ENCODE measurements at regions not wholly inside any gene's neighbourhood (a gene's known extent, or its start where the extent isn't known, plus 50 kb on each side); places are given as distances from the start of the nearest gene placed in this dataset.
A peak's percentile ranks its signal among the peaks of the same experiment; 100 is the strongest.
"Not testable (repeated sequence)": the region's sequence is repeated elsewhere in the genome, so short reads cannot be mapped to it uniquely, and the experiment has no call there.

DNA sequence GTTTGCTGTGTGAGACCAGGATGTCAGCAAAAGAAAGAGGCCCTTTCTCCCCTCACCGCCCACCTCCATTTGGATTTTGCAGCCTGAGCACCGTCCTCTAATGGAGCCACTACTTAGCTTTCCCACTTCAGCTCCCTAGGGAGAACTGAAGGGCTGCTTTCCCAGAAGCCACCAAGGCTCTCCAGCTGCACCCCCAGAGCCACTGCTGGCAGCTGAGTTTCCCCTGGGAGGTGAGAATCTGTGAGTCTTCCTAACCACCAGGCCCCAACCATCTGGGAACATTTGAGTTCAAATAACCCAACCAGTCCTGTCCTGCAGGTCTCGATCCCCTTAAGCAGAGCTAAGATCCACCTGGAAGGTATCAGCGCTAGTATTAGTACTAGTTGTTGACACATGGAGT lies 173.1 kb upstream of the USP9X start:
- no peak overlapping the region for H3K27ac Mint-ChIP-seq (ENCODE audit: unreplicated experiment)
- peaks cover 2% of the 10 kb centered on the region for H3K27me3 Mint-ChIP-seq (ENCODE audit: unreplicated experiment)

DNA sequence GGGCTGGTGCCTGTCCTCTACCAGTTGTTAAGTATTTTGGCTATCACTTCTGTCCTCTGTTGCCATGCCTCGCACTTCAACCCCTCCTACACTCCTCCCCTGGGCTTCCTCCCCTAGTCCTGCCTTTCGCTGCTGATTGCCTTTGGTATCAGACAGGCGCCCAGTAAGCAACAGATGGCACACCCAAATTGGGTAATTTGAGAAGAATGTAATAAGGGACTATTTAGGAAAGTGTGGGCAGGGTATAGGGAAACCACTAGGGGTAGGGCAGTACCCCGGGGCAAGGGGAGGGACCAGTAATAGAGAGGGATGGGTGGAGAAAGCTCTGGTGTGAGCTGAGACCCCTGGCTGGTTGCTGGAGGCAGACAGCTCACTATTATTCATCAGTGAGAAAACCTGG lies 172.7 kb upstream of the USP9X start:
- Mint-ChIP-seq H3K27me3 (ENCODE audit: unreplicated experiment) (peaks cover 2% of the 10 kb centered on the region), H3K36me3 (ENCODE audit: low read depth, unreplicated experiment) (no peaks in the 10 kb centered on the region), H3K4me3 (ENCODE audit: unreplicated experiment) (no peak overlapping the region), H3K4me1 (ENCODE audit: unreplicated experiment) (no peaks in the 10 kb centered on the region), H3K9me3 (ENCODE audit: unreplicated experiment) (no peaks in the 10 kb centered on the region), H3K27ac (ENCODE audit: unreplicated experiment) (no peak overlapping the region)
- TF ChIP-seq, protein P1, sequence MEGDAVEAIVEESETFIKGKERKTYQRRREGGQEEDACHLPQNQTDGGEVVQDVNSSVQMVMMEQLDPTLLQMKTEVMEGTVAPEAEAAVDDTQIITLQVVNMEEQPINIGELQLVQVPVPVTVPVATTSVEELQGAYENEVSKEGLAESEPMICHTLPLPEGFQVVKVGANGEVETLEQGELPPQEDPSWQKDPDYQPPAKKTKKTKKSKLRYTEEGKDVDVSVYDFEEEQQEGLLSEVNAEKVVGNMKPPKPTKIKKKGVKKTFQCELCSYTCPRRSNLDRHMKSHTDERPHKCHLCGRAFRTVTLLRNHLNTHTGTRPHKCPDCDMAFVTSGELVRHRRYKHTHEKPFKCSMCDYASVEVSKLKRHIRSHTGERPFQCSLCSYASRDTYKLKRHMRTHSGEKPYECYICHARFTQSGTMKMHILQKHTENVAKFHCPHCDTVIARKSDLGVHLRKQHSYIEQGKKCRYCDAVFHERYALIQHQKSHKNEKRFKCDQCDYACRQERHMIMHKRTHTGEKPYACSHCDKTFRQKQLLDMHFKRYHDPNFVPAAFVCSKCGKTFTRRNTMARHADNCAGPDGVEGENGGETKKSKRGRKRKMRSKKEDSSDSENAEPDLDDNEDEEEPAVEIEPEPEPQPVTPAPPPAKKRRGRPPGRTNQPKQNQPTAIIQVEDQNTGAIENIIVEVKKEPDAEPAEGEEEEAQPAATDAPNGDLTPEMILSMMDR (IDR thresholded peaks at IDR 0.05; ENCODE audit: unreplicated experiment) = no peak
- no peak for DNase-seq (ENCODE audit: low spot score)

More for the DNA sequence above, 173.1 kb upstream of the USP9X start:
- Mint-ChIP-seq H3K4me3 (ENCODE audit: unreplicated experiment) (no peak overlapping the region), H3K36me3 (ENCODE audit: low read depth, unreplicated experiment) (no peaks in the 10 kb centered on the region), H3K4me1 (ENCODE audit: unreplicated experiment) (no peaks in the 10 kb centered on the region), H3K9me3 (ENCODE audit: unreplicated experiment) (no peaks in the 10 kb centered on the region)
- TF ChIP-seq, protein P1 (IDR thresholded peaks at IDR 0.05; ENCODE audit: unreplicated experiment) = no peak
- no peak for DNase-seq (ENCODE audit: low spot score)

- H3K27me3 Mint-ChIP-seq (ENCODE audit: unreplicated experiment) = no peaks in the 10 kb centered on the region
- H3K9me3 Mint-ChIP-seq (ENCODE audit: unreplicated experiment) = no peaks in the 10 kb centered on the region
- TF ChIP-seq, protein P1 (IDR thresholded peaks at IDR 0.05; ENCODE audit: unreplicated experiment) = no peak
- no peaks in the 10 kb centered on the region for H3K4me1 Mint-ChIP-seq (ENCODE audit: unreplicated experiment)
- H3K27ac Mint-ChIP-seq (ENCODE audit: unreplicated experiment) = no peak overlapping the region
- H3K4me3 Mint-ChIP-seq (ENCODE audit: unreplicated experiment) = no peak overlapping the region
- H3K36me3 Mint-ChIP-seq (ENCODE audit: low read depth, unreplicated experiment) = no peaks in the 10 kb centered on the region
- no peak for DNase-seq (ENCODE audit: low spot score)
These were observed 164.9 kb upstream of the USP9X start for GRCh38 chrX:40920351-40920750.

DNA sequence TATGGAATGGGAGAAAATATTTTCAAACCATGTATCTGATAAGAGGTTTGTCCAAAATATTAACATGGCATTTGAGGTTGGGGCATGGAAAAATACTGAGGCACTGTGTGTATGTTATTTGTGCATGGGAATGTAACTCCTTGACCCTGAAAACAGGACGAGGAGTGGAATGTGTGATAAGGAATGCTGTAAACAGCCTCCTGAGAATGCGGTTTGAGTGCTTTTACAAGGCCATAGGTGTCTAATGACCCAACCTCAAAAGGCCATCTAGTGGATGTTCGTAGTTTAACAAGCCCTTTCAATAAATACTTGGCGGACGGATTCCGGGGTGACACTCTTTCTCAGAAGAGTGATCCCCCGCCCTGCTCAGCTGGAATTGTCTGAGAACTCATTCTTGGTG lies 162.9 kb upstream of the USP9X start:
- H3K4me1 Mint-ChIP-seq (ENCODE audit: unreplicated experiment) = no peaks in the 10 kb centered on the region
- no peak for DNase-seq (ENCODE audit: low spot score)
- H3K27ac Mint-ChIP-seq (ENCODE audit: unreplicated experiment) = no peak overlapping the region
- TF ChIP-seq, protein P1 (IDR thresholded peaks at IDR 0.05; ENCODE audit: unreplicated experiment) = peak; percentile 25
- no peaks in the 10 kb centered on the region for H3K27me3 Mint-ChIP-seq (ENCODE audit: unreplicated experiment)
- no peak overlapping the region for H3K4me3 Mint-ChIP-seq (ENCODE audit: unreplicated experiment)
- no peaks in the 10 kb centered on the region for H3K36me3 Mint-ChIP-seq (ENCODE audit: low read depth, unreplicated experiment)
- no peaks in the 10 kb centered on the region for H3K9me3 Mint-ChIP-seq (ENCODE audit: unreplicated experiment)

GRCh38 chrX:40926739-40927427 lies 158.4 kb upstream of the USP9X start:
- not testable (repeated sequence) for H3K4me1 Mint-ChIP-seq (ENCODE audit: unreplicated experiment); H3K36me3 Mint-ChIP-seq (ENCODE audit: low read depth, unreplicated experiment); H3K4me3 Mint-ChIP-seq (ENCODE audit: unreplicated experiment); H3K9me3 Mint-ChIP-seq (ENCODE audit: unreplicated experiment); H3K27ac Mint-ChIP-seq (ENCODE audit: unreplicated experiment); H3K27me3 Mint-ChIP-seq (ENCODE audit: unreplicated experiment); DNase-seq (ENCODE audit: low spot score)
